Bronchial epithelial cell (primary cell): ENCODE measurements at regions not wholly inside any gene's neighbourhood (a gene's known extent, or its start where the extent isn't known, plus 50 kb on each side); places are given as distances from the start of the nearest gene placed in this dataset.

Experiments
- DNase-seq: peaks from one replicate; pipeline ENCODE4 v3.0.0-alpha.2; 2010; ENCODE audit warnings: low read depth
- FAIRE-seq: peaks from 2 replicates; lab custom pipeline; 2011; peaks lifted over from hg19 to GRCh38; lab: Jason Lieb, UNC
- H3K27me3 ChIP-seq: 2 replicates; pipeline ENCODE4 v1.5.1; 2011; ENCODE audit warnings: low read length; ENCODE audit not compliant: control insufficient read depth, insufficient read depth
- H3K36me3 ChIP-seq: 2 replicates; pipeline ENCODE4 v1.5.1; 2011; ENCODE audit warnings: low read length; ENCODE audit not compliant: control insufficient read depth, insufficient read depth
- H3K4me3 ChIP-seq: 2 replicates; pipeline ENCODE4 v1.5.1; 2011; ENCODE audit warnings: mild to moderate bottlenecking, low read depth, low read length, control low read depth
- TF ChIP-seq, protein P1 (sequence below): IDR thresholded peaks from 2 replicates; pipeline ENCODE4 v1.5.1; 2011; ENCODE audit warnings: mild to moderate bottlenecking, moderate library complexity, low read length, control low read depth, inconsistent platforms; ENCODE audit not compliant: insufficient read depth, severe bottlenecking

DNA sequence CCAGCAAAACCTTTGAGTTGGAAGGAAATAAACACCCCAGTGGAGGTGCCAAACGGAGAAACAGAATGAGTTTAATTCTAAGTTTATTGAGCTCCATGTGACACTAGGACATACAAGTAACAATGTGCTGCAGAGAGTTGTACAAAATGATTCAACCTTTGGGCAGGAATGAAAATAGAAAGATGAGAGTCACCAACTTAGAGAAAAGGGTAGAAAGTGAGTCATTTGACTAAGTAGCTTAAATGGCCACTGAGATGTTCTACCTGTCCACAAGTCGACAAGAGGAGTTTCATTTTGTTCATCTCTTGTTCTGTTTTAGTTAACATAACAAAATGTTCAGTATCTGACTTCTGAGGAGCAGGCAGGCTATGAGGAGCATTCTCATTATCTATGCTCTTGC lies 284.7 kb downstream of the NR2F1-AS1 start:
- Histone ChIP-seq H3K4me3 (no peak overlapping the region), H3K36me3 (no peaks in the 10 kb centered on the region), H3K27me3 (no peaks in the 10 kb centered on the region)
- DNase-seq (peak; percentile 62), FAIRE-seq (no peak)
- TF ChIP-seq, protein P1, sequence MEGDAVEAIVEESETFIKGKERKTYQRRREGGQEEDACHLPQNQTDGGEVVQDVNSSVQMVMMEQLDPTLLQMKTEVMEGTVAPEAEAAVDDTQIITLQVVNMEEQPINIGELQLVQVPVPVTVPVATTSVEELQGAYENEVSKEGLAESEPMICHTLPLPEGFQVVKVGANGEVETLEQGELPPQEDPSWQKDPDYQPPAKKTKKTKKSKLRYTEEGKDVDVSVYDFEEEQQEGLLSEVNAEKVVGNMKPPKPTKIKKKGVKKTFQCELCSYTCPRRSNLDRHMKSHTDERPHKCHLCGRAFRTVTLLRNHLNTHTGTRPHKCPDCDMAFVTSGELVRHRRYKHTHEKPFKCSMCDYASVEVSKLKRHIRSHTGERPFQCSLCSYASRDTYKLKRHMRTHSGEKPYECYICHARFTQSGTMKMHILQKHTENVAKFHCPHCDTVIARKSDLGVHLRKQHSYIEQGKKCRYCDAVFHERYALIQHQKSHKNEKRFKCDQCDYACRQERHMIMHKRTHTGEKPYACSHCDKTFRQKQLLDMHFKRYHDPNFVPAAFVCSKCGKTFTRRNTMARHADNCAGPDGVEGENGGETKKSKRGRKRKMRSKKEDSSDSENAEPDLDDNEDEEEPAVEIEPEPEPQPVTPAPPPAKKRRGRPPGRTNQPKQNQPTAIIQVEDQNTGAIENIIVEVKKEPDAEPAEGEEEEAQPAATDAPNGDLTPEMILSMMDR: no peak

- no peaks in the 10 kb centered on the region for H3K36me3 ChIP-seq
- FAIRE-seq (no peak), DNase-seq (no peak)
- TF ChIP-seq, protein P1: no peak
- H3K27me3 ChIP-seq: no peaks in the 10 kb centered on the region
- H3K4me3 ChIP-seq: no peak overlapping the region
Measured at GRCh38 chr5:93294996-93295395, 286.0 kb downstream of the NR2F1-AS1 start.

DNA sequence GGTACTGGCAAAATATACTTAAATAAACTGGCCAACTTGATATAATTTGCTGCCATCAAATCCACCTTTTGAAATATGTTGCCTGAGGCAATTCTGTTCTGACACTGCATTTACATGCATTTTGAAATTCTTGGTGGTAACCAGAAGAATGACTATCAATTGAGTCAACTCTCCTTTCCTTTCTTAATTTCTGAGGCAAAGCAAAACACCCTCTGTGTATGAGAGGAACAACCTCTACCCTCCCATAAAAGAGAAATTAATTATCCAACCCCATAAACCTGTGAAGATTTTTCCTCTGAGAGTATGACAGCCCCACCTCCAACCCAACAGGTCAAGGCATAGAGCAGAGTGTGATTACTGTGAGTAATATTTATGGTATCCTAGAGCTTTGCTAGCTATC lies 286.8 kb downstream of the NR2F1-AS1 start:
- DNase-seq: peak; percentile 94
- no peaks in the 10 kb centered on the region for H3K36me3 ChIP-seq
- no peak overlapping the region for H3K4me3 ChIP-seq
- FAIRE-seq: no peak
- no peaks in the 10 kb centered on the region for H3K27me3 ChIP-seq
- TF ChIP-seq, protein P1: no peak

DNA sequence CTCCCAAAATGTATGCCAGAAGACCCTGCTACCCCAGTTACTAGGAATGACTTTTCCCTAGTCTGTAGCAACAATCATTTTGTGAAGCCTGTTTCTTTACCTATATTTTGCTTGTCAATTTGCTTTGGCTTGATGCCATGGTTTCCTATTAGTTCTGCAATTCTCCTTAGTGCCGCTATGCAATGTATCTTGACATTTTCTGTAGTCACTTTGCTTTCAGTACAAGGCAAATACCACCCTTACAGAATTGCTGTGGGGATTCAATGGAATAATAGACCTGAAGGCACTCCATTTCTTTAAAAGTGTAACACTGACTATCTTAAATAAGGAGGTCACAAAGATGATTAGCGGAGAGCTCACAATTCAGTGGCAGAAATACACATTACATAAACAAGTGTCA lies 291.1 kb downstream of the NR2F1-AS1 start:
- Histone ChIP-seq H3K36me3 (no peaks in the 10 kb centered on the region), H3K4me3 (no peak overlapping the region), H3K27me3 (no peaks in the 10 kb centered on the region)
- FAIRE-seq (no peak), DNase-seq (peak; percentile 12)
- TF ChIP-seq, protein P1: no peak

DNA sequence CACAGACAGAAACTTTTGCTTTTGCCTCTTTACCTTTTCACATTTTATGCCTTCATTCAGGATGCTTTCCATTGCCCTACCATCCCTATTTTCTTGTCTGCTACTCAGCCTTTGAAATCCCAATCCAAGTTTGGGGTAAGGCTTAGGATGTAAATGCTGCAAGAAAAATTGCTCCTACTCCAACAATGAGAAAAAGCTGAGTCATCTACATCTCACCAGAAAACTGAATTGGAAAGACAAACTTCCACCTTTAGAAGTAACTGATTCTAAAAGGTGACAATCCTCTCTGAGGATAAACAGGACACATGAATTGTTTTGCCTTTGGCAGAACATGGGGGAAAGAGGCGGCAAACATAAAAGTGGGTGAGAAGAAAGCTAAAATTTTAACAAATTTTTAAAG lies 295.6 kb downstream of the NR2F1-AS1 start:
- DNase-seq: peak; percentile 20
- FAIRE-seq: no peak
- Histone ChIP-seq H3K27me3 (no peaks in the 10 kb centered on the region), H3K36me3 (no peaks in the 10 kb centered on the region), H3K4me3 (no peak overlapping the region)
- TF ChIP-seq, protein P1: no peak
